ENCODE measurements at regions not wholly inside any gene's neighbourhood (a gene's known extent, or its start where the extent isn't known, plus 50 kb on each side); places are given as distances from the start of the nearest gene placed in this dataset.

- no peak for DNase-seq (ENCODE audit: low read depth in 4 of 4, low spot score in 1 of 4)
Observed at GRCh38 chr9:21750021-21750735, 52.3 kb upstream of the MTAP start.

GRCh38 chr9:21751998-21752397 lies 50.4 kb upstream of the MTAP start:
- DNase-seq (ENCODE audit: low read depth in 4 of 4, low spot score in 1 of 4): no peak

All from stimulated activated CD4-positive, alpha-beta T cell treated with anti-CD3 and anti-CD28 coated beads, Interleukin-1b, Interleukin-23, amount 100 ng/mL, for 24 hours (primary cell).